Lower leg skin (tissue), 4 donors: ENCODE measurements at regions not wholly inside any gene's neighbourhood (a gene's known extent, or its start where the extent isn't known, plus 50 kb on each side); places are given as distances from the start of the nearest gene placed in this dataset.

Source experiments
- DNase-seq, 2 donors: peaks; one replicate each; pipeline ENCODE4 v3.0.0-alpha.2; 2019; ENCODE audit warnings: low spot score in 2 of 2
- H3K4me3 ChIP-seq: fragments of 200-600 bp; sonication (generic); 2 replicates; pipeline ENCODE4 v1.5.1; 2017; ENCODE audit warnings: mild to moderate bottlenecking, low read depth; ENCODE audit not compliant: poor library complexity, severe bottlenecking
- POLR2A ChIP-seq, 2 donors: fragments of 450-650 bp; IDR thresholded peaks; one replicate each; pipeline ENCODE4 v1.6.1; 2016 to 2017; ENCODE audit warnings: antibody characterized with exemption in 2 of 2, mild to moderate bottlenecking in 1 of 2, moderate library complexity in 1 of 2
- WGBS, 2 donors: methylation state at CpG; one replicate each; pipeline ENCODE4 v1.1.5; 2018; 5-methylcytosine and 5-hydroxymethylcytosine counted together
- intact Hi-C: fragments of 100-400 bp; cut with DNase I; formaldehyde crosslinking; loops from one replicate; pipeline ENCODE4 v1.15.0; 2023; ENCODE audit warnings: low total_unique reads
- TF ChIP-seq, protein P1 (sequence below), 3 donors: fragments of 450-650 bp; IDR thresholded peaks; one replicate each; pipeline ENCODE4 v1.5.1; 2016; ENCODE audit warnings: antibody characterized with exemption in 3 of 3, mild to moderate bottlenecking in 3 of 3, moderate library complexity in 2 of 3

DNA sequence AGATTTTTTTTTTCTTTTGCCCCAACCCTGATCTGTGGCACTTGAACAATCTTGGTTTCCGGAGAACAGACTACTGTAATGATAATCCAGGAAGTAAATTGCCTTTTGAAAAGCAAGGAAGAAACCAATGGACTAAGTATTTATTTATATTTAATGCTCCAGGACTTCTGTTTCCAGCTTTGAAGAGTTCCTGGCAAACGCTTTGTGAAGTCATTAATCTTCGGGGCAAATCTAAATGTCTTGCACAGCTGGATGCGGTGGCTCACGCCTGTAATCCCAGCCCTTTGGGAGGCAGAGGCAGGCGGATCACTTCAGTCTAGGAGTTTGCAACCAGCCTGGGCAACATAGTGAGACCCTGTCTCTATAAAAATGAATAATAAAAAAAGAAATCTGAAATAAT, 135.1 kb upstream of the GATA6 start:
- intact Hi-C loops: no loop called here
- 29 to 37% methylated on average over 6 of the region's 6 CpGs for WGBS, 2 donors
- H3K4me3 ChIP-seq: no peak overlapping the region
- no peak for TF ChIP-seq POLR2A (IDR thresholded peaks at IDR 0.05)
- TF ChIP-seq, protein P1, sequence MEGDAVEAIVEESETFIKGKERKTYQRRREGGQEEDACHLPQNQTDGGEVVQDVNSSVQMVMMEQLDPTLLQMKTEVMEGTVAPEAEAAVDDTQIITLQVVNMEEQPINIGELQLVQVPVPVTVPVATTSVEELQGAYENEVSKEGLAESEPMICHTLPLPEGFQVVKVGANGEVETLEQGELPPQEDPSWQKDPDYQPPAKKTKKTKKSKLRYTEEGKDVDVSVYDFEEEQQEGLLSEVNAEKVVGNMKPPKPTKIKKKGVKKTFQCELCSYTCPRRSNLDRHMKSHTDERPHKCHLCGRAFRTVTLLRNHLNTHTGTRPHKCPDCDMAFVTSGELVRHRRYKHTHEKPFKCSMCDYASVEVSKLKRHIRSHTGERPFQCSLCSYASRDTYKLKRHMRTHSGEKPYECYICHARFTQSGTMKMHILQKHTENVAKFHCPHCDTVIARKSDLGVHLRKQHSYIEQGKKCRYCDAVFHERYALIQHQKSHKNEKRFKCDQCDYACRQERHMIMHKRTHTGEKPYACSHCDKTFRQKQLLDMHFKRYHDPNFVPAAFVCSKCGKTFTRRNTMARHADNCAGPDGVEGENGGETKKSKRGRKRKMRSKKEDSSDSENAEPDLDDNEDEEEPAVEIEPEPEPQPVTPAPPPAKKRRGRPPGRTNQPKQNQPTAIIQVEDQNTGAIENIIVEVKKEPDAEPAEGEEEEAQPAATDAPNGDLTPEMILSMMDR (IDR thresholded peaks at IDR 0.05): no peak
- DNase-seq: no peak

DNA sequence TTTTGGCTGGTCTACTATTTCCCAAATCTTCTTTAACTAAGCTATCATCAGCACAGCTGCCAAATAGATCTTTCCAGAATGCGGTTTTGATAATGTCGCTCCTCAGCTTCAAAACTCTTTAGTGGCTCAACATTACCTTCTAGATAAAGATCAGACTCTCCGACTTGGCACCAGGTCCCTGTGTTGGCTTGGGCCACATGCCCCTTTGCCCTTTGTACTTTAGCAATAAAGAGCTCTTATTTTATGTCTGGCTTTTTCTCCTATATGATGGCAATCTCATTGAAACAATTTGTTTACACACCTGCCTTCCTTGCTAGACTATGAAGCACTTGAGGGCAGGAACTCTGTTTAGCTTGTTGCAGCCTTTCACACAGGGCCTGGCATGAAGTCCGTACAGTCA, 128.9 kb upstream of the GATA6 start:
- intact Hi-C loops: no loop called here
- TF ChIP-seq, protein P1 (IDR thresholded peaks at IDR 0.05): no peak
- no peak for TF ChIP-seq POLR2A (IDR thresholded peaks at IDR 0.05)
- no peak for DNase-seq
- 82 to 84% methylated on average over 4 of the region's 4 CpGs for WGBS, 2 donors
- no peak overlapping the region for H3K4me3 ChIP-seq

DNA sequence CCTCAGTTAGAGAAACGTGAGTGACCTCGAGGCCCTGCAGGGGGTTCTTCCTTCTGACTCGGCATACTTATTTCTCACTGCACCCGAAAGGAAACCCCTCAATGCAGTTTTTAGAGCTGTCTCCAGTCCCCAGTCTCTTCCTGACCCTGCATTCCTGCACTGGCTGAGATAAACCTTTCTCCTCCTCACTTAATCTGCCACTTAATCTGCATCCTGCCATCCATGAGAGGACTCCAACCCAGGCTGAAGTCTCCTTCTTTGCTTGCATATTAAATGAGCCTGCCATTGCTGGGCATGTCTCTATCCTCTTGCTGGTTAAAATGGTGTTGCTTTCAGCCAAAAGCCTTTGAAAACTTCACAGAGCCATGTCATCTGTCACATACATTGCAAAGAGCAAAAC, 125.6 kb upstream of the GATA6 start:
- no peak for DNase-seq
- no peak overlapping the region for H3K4me3 ChIP-seq
- 48 to 52% methylated on average over 4 of the region's 4 CpGs for WGBS, 2 donors
- intact Hi-C loops: no loop called here
- TF ChIP-seq, protein P1 (IDR thresholded peaks at IDR 0.05): no peak
- no peak for TF ChIP-seq POLR2A (IDR thresholded peaks at IDR 0.05)

DNA sequence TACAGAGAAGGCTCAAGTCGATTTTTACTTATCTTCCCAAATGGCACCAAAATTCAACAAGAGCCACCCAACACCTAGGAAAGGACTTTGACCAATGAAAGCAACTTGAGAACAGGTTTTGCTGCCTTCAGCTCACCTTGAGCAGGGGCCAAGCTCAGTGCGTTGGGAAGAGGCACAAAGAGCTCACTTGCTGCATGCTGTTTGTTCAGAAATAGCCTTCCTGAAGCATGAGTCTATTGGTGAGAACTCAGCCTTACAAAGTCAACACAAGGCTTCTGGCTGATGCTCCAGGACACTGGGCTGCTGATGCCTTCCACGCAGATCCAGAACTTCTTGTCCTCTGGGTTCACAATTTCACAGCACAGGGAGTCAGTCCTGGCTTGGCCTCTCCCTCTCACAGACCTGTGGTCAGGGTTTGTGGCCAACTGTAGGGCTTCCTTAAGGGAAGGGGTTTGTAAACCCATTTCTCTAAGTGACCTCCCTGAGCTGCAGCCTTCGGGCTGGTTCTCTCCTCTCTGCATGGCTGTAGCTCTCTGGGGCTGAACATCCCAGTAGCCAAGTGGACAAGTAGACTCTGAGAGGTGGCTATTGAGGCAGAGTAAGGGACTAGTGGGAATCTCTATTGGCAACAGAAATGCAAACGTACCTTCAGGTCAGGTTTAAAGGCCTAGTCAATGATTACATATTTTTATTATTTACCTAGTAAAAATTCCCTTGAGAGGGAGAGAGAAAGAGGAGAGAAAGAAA, 124.7 kb upstream of the GATA6 start:
- no peak for TF ChIP-seq POLR2A (IDR thresholded peaks at IDR 0.05)
- TF ChIP-seq, protein P1 (IDR thresholded peaks at IDR 0.05): no peak

DNA sequence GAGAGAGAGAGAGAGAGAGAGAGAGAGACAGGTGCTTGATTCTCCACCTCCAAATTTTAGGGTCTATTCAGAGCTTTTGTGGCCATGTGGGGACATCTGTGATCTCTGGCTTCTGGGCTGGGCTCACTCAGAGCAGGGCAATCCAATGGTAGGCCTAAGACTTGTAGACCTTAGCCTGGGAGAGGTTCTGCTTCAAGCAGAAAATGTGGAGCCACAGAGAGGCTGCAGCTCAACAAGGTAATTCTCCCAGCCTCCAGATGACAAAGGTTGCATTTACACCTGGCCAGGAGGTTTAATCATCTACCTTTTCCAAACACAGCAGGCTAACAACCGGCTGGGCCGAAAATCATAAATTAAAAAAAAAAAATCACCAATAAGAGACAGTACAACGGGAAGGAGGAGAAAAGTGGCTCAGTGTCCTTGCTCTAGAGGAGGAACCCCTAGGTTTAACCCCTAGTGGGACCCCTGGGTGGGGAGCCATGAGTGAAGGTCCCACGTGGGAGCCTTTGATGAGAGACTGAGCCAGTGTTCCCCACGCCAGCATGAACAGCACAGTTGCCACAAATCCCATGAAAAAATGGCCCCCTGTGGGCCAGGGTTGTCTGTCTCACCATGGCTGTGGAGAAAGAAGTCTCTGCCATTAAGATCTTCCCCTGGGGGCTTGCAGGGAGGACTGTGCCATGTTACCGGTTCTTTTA, 124.0 kb upstream of the GATA6 start:
- WGBS, 2 donors: 64 to 65% methylated on average over 6 of the region's 6 CpGs
- intact Hi-C loops: no loop called here
- DNase-seq: no peak
- TF ChIP-seq POLR2A (IDR thresholded peaks at IDR 0.05): no peak
- TF ChIP-seq, protein P1 (IDR thresholded peaks at IDR 0.05): no peak
- H3K4me3 ChIP-seq: no peak overlapping the region

More for the DNA sequence above, 124.7 kb upstream of the GATA6 start:
- no peak overlapping the region for H3K4me3 ChIP-seq
- WGBS, 2 donors: 55 to 64% methylated on average over 5 of the region's 5 CpGs
- no peak for DNase-seq
- intact Hi-C loops: no loop called here
